Cardiac fibroblast (primary cell): ENCODE measurements at regions not wholly inside any gene's neighbourhood (a gene's known extent, or its start where the extent isn't known, plus 50 kb on each side); places are given as distances from the start of the nearest gene placed in this dataset.

Experiments
- DNase-seq, 2 donors: peaks; one replicate each; pipeline versions ENCODE4 v3.0.0 to v3.0.0-alpha.2; 2010; ENCODE audit warnings: low read depth in 2 of 2
- H3K4me3 ChIP-seq, 2 donors: replicated peaks in 1 of 2; 1 replicate in 1 of 2; 2 replicates in 1 of 2; pipeline ENCODE4 v1.5.1; 2011; ENCODE audit warnings: low read depth in 2 of 2, low read length in 2 of 2, mild to moderate bottlenecking in 2 of 2, moderate library complexity in 1 of 2
- TF ChIP-seq, protein P1 (sequence below): IDR thresholded peaks from one replicate; pipeline ENCODE4 v1.5.1; 2011; ENCODE audit warnings: low read depth, mild to moderate bottlenecking, low read length, inconsistent platforms

DNA sequence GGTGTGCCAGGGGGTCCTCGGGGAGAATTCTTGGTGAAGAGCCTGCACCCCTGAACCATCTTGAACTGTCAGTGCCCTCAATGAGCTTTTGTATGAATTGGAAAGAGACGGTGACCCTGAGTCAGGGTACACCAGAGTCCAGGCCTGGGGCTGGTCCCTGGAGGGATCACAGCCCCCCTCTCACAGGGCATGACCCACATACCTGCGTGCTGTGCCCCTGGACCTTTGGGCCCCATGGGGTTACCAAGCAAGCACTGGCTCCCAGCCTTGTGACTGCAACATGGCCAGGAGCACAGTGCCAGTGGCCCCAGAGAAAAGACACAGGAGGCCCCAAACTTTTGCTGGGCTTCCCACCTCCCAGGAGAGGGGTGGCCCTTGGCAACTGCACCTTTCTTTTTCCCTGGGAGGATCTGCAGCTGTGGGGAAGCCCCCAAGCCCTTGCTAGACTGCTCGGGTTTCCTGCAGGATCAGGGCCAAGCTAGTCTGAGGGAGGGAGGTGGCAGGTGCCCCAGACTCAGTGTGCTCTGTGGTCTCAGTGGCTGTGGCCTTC, 153.5 kb downstream of the ZNF248 start:
- TF ChIP-seq, protein P1, sequence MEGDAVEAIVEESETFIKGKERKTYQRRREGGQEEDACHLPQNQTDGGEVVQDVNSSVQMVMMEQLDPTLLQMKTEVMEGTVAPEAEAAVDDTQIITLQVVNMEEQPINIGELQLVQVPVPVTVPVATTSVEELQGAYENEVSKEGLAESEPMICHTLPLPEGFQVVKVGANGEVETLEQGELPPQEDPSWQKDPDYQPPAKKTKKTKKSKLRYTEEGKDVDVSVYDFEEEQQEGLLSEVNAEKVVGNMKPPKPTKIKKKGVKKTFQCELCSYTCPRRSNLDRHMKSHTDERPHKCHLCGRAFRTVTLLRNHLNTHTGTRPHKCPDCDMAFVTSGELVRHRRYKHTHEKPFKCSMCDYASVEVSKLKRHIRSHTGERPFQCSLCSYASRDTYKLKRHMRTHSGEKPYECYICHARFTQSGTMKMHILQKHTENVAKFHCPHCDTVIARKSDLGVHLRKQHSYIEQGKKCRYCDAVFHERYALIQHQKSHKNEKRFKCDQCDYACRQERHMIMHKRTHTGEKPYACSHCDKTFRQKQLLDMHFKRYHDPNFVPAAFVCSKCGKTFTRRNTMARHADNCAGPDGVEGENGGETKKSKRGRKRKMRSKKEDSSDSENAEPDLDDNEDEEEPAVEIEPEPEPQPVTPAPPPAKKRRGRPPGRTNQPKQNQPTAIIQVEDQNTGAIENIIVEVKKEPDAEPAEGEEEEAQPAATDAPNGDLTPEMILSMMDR: no peak
- DNase-seq: no peak
- H3K4me3 ChIP-seq: no peak overlapping the region

DNA sequence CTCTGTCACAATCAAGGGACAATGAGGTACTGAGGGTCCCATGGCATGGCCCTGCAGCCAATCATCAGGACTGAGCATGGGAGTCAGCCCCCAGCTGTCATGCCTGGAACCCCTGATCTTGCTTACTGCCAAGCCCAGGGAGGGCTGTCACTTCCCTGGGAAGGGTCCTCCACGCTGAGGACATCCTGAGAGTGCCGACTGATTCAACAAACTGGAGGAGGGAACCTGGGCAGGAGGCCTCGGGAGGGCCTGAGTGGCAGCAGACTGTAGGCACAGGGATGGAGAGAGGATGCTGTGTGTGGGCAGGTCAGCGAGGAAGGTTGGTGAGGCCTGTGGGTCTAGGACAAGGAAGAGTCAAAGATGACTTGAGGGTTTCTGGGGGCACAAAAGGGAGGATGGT, 154.3 kb downstream of the ZNF248 start:
- TF ChIP-seq, protein P1: no peak
- DNase-seq: no peak
- no peak overlapping the region for H3K4me3 ChIP-seq

DNA sequence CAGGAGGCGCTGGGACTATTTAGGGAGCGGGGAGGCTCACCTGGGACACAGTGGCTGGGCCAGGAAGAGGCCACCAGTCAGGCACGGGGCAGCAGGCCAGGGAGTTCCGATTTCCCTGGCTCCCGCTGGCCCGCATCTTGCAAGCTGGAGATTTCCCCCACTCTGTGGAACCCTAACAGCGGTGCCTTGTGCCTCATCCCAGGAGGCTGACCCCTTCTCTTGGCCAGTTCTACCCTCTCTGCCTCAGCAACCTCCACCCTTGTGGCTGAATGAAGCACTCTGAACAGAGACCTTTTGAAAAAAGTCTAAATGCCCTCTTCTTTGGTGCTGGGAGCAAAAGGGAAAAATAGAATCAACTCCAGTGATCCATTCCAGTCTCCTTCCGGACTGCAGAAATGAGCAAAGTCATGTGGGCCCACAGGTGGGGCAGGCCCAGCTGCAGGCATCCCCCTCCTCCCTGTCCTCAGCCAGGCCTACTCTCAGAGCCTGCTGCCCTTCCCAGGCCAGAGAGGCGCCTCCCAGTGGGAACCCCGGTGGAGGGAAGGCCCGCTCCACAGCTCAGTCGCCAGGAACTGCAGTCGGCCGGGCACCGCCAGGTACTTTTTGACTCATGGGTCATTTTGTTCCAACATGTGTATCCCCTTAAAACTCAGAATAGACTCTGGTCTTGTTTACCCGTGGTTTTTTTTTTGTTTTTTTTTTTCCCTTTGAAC, 155.5 kb downstream of the ZNF248 start:
- TF ChIP-seq, protein P1: no peak
- no peak overlapping the region for H3K4me3 ChIP-seq
- DNase-seq: no peak

DNA sequence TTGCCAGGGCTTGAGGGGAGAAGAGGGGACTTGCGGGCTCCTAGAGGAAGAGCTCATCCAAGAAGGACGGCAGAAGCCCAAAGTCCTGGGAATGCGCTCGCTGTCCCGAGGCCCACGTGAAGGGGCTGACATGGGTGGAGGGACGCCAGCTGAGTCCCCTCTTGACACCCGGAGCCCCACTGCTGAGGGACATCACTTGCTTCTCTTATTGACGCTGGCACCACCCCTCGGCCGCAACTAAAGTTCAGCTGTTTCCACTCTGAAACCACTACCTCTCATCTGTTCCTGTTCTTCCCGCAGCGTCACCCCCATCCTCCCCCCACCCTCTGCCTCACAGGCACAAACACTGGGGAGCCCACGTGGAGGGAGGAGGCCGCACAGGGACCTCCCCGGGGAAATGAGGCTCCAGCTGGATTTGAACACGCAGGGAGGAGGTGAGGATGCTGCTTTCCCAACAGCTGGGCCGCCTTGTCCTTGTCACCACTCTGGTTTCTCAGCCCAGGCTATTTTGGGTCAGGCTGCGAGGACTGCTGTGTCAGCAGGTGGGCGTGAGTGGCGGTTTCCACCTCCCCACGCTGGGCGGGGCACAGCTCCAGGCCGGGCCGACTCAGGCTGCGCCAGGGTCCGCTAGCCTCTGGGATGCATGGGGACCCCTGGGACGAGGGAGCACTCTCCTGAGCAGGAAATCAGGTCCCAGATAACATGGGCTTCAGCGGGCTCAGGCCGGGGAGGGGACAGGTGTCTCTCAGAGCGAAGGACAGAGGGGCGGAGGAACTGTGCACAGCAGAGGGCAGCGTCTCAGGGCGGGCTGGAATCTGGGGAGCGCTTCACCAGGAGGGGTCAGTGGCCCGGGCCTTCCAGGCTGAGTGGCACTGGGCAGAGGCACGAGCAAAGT, 156.3 kb downstream of the ZNF248 start:
- H3K4me3 ChIP-seq: no peak overlapping the region
- TF ChIP-seq, protein P1: no peak
- DNase-seq: no peak

DNA sequence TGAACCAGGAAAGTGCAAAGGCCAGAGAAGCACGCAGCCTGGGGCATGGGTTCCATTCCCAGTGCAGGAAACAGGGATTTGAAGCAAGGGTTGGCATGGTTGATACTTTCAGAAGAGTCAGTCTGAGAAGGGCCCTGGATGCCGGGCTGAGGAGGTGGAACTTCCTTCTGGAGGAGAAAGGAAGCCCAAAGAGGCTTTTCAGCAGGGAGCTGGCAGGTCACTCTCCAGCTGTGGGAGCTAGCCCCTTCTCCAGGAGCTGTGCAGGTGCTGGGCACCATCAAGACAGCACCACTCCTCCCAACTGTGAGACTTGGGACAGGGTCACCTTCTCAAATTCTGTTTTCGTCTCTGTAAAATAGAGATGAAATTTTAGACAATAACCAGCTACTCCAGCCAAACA, 169.8 kb downstream of the ZNF248 start:
- H3K4me3 ChIP-seq: no peak overlapping the region
- TF ChIP-seq, protein P1: no peak
- no peak for DNase-seq

DNA sequence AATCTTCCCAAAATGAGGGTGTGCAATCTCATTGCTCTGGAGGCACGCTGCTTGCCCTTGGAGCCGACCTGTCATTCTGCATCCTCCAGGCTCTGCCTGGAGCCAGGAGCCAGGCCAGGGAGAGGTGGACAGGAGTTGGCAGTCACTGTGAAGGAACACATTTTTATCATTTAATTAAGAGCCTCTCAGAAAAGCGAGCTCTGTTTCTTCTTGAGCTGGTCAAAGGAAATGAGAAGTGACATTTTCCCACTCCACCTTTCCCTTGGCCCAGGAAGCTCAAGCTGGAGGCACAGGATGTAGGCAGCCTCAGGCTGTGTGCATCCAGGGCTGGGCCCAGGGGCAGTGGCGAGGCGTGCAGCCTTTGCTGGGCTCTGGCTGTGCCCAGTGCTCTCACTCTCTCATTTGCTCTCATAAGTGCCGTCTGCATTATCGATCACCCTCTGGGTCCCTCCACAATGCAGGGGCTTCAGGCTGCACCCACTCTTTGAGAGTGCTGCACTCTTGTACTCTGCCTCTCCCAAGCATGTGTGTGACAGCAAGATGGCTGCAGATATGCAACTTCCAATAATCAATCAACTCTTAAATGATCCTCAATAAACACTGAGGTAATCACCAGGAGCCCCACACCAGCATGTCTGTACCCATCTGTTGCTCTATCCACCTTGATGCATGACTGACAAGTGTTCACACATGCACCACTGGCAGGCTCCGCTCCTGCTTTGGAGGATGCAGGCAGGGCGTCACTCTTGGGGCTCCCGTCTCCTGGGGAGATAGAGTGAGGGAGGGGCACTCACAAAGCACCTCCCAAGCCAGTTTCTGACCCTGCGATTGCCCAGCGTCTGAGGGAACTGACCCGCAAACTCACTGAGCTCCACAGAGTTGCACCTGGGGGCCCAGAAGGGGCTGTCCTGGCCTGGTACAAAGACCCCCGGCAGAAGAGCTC, 171.4 kb downstream of the ZNF248 start:
- TF ChIP-seq, protein P1: no peak
- no peak overlapping the region for H3K4me3 ChIP-seq
- no peak for DNase-seq
